ENCODE measurements at regions not wholly inside any gene's neighbourhood (a gene's known extent, or its start where the extent isn't known, plus 50 kb on each side); places are given as distances from the start of the nearest gene placed in this dataset.

- TF ChIP-seq CTCF (IDR thresholded peaks at IDR 0.05; ENCODE audit: low read depth, low read length) = no peak
- TF ChIP-seq EZH2phosphoT487 (IDR thresholded peaks at IDR 0.05; ENCODE audit: low read depth) = no peak
Observed at GRCh38 chr10:43867113-43867512, 218.4 kb upstream of the ZNF32 start.
